DMS79 (cell line): ENCODE measurements at regions not wholly inside any gene's neighbourhood (a gene's known extent, or its start where the extent isn't known, plus 50 kb on each side); places are given as distances from the start of the nearest gene placed in this dataset.
"Not testable (repeated sequence)": the region's sequence is repeated elsewhere in the genome, so short reads cannot be mapped to it uniquely, and the experiment has no call there.

ENCODE experiments used
- DNase-seq: peaks from one replicate; lab custom pipeline; 2025; lab: John Stamatoyannopoulos, UW

- DNase-seq: no peak
Observed at GRCh38 chr4:7141151-7141834, 51.0 kb upstream of the SORCS2 start.

- DNase-seq: no peak
Observed at GRCh38 chr4:7140692-7141069, 51.7 kb upstream of the SORCS2 start.

DNA sequence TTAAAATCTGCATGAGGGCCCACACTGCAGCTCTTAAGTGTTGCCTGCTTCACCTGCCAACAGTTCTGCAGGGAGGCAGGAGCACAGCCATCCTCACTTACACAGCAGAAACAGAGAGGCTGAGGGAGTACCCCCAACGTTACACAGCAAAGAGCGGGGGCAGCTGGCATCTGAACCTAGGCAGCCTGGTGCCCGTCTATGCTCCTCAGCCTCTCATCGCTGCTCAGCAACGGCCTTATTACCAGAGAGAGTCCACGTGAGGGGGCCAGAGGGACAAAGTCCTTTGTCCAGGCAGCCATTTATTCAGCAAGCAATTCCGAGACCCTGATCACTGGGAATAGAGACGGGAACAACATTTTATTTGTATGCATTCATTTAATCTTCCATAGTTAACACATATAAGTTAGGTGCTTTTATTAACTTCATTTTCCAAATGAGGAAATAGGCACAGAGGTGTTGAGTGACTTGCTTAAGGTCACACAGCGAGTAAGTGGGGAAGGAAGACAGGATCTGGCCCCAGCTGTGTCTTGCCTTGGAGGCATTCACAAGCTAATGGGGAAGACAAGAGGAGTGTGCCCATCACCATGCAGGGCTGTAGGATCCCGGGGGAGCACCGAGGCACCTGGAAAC is 52.2 kb upstream of the SORCS2 start:
- no peak for DNase-seq

DNA sequence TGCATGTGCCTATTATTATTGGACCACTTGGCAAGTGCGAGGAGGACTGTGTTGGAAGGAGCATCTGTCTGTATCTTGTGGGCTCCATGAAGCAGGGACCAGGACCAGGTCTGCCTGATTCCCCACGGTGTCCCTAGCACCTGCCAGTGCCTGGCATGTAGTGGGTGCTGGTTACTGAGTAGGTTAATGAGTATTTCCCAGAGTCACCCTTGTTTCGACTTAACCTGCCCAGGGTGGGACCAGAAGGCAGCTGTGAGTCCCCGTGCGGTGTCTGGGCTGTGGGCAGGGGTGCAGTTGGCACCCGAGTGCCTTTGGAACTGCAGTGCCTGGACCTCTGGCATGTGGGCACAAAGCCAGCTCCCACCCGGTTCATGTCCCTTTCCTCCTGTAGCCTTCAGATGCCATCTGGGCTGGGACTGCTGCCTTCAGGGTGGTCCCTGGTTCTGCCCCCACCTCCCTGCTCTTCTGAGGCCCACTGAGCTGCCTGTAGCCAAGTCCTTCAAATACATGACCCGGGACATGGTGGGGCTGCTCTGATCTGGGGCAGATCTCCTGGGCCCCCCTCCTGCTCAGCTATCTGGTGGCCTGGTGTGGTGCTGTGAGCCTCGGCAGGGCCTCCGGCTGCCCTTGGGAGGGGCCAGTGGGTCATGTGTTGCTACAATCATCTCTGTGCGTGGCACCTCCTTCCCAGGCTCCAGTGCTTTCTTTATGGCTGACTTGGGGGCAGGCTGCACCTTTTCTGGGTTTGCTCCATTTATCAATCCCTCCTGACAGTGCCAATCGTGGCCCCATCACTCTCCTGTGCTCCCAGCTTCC is 53.0 kb upstream of the SORCS2 start:
- DNase-seq: no peak

DNA sequence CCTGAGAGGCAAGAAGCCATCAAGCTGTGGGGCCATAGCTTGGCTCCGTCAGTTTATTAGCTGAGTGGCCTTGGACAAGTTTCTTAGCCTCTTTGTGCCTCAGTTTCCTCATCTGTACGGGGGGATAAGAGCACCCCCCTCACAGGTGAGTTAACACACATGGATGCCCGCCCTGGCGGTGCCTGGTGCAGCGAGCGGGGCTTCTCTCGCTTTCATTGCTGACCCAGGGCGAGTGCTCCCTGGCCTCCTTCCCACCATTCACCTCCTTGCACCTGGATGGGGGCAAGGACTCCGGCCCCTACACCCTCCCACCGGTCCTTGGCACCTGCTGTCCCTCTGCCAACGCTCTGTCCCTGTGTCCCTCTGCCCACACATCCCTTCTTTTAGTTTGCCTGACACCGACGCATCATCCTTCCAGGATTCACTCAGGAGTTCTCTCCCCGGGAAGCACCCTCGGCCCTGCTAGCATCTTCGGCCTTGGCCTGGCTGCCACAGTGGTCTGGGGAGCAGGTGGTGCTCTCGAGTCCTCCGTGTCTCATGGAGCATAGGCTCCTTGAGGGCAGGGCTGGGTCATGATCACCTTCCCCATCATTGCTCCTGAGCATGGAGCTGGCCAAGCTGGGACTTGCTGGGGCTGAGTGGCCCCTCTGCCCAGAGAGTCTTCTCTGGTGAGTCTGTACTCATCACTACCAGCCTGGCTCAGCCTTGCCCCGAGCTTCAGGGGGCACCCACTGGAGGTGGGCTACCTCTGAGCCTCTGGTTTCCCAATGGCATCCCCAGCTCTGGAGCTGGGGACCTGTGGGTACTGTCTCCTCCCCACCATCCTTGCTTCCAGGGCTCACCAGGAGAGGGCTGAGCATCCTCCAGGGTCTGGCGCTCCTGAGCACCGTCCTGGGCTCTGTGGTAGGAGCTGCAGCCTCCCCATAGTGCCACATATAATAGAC is 53.8 kb upstream of the SORCS2 start:
- DNase-seq: no peak

- DNase-seq: no peak
Observed at GRCh38 chr4:7137326-7138200, 54.8 kb upstream of the SORCS2 start.

DNA sequence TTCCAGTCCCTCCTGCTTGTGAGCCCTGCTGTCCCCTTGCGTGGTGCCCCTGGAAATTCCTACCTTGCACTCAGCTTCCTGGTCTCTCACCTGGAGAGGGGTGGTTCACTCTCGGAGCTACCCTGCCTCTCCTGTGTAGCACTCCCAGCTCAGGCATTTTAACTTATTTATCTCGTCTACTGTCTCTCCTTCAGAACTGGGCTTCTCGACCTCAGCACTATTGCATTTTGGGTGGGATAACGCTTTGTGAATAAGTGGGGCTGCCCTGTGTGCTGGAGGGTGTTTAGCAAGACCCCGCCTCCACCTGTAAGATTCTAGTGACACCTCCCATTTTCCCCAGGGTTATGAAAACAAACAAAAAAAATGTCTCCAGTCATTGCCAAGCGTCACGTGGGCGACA is 56.0 kb upstream of the SORCS2 start:
- DNase-seq: no peak

GRCh38 chr4:7135389-7135746 is 57.0 kb upstream of the SORCS2 start:
- no peak for DNase-seq

DNA sequence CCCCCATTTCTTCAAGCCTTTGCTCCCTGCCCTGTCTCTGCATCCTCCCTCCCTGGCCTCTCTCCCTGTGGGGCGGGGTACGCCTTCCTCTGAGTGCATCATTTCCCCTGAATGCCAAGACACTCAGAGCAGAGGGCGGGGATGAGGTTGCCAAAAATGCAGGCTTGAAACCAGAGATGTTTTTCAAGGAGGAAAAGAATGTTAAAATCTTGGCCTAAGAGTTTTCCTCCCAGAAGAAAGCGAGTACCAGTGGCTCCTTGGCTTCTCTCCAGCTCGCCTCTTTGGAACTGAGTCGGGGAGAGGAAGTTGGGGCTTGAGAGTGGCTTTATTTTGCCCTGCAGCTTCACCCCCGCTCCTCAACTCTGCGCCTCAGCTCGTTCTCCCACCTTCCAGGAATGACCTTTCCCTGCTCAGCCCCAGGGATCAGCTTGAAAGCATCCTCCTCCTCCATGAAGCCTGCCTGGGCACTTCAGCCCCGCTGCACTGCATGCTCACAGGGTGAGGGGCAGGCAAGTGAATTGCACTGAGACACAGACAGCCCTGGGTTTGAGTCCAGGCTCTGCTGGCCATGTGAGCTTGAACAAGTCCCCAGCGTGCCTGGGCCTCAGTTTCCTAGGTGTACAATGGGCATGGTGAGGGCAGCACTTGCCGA is 57.5 kb upstream of the SORCS2 start:
- peak; percentile 56 for DNase-seq

DNA sequence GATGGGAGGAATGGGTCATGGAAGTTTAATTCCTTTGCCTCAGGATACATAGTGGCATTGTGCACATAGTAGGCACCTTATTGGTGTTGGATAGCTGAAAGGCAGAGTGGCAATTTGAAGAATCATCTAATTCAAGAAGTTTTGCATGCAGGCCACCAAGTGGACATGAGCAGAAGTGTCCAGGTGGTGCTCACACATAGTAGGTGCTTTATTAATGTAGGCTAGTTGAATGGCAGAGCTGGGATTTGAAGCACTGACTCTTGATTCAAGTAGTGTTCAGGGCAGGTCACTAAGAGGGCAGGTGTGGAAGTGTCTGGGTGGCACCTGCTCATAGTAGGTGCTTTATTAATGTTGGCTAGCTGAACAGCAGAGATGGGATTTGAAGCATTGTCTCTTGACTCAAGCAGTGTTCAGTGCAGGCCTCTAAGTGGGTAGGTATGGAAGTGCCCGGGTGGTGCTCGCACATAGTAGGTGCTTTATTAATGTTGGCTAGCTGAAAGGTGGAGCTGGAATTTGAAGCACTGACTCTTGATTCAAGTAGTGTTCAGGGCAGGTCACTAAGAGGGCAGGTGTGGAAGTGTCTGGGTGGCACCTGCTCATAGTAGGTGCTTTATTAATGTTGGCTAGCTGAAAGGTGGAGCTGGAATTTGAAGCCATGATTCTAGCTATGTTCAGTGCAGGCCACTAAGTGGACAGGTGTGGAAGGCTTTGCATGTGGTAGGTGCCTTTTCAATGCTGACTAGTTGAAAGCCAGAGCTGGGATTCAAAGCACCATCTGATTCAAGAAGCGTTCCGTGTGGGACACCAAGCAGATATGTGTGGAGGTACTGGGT is 58.3 kb upstream of the SORCS2 start:
- DNase-seq: not testable (repeated sequence)

- DNase-seq: no peak
Observed at GRCh38 chr4:7132730-7133582, 59.4 kb upstream of the SORCS2 start.

GRCh38 chr4:7132249-7132648 is 60.1 kb upstream of the SORCS2 start:
- no peak for DNase-seq

GRCh38 chr4:7131498-7132031 is 60.8 kb upstream of the SORCS2 start:
- DNase-seq: no peak

DNA sequence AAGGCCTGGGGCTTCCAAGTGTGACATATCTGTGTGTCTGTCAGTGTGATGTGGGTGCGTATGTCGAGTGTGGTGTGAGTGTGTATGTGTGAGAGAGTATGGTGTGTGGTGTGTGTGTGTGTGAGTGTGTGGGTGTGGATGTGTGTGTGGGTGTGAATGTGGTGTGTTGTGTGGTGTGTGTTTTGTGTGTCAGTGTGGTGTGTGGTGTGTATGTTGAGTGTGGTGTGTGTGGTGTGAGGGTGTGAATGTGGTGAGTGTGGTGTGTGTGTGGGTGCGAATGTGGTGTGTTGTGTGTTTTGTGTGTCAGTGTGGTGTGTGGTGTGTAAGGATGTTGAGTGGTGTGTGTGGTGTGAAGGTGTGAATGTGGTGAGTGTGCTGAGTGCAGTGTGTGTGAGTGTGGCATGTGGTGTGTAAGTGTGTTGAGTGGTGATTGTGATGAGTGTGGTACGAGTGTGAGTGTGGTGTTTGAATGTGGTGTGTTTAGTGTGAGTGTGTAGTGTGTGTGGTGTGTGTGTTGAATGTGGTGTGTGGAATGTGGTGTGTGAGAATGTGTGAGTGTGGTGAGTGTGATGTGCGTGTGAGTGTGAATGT is 61.6 kb upstream of the SORCS2 start:
- no peak for DNase-seq

DNA sequence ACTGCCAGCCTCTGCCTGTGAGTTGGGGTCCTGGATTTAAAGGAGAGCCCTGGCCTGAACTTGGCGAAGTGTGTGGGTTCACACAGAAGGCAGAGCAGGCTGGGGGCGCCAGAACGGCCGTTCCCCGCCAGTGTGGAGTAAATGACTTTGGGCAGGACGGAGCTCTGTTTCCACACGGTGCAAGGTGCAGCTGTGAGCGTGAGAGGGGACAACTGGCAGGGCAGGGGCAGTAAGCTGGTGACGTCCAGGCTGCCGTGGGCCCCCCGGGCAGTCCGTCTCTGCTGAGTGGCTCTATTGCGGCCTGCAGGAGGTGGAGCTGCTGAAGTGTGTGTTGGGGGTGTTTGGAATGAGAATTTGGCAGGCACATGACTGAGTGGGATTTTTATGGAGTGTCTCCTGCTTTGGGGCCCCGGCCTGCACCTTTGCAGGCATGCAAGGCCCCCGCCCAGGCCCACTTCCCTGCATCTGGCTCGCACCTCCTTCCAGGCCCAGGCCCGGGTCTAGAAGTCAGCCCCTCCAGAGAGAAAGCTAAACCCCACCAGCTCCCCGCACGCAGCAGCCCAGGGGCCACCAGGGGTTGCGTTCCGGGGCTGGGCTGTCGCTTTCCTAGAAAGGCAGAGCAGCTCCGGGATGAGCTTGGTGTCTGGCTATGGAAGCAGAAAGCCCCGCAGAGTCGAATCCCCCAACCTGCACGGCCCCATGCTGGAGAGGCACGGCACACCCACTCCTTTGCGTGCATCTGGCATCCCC is 62.2 kb upstream of the GRPEL1 start:
- no peak for DNase-seq

DNA sequence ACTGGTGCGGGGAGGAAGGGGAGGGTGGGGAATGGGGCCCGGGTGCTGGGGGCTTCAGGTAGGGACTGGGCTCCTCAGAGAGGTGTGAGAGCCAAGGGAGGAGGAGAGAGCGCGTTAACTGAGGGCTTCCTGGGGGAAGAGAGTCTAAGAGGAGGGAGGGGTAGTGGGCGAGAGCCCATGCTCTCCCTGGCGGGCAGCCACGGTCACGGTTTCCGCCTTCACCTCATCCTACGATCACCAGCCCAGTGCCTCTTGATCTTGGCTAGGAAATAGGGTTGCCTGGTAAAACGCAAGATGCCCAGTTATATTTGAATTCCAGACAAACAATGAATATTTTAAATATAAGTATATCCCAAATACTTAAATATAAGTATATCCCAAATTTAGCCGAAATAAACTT is 60.8 kb upstream of the GRPEL1 start:
- no peak for DNase-seq

- DNase-seq: no peak
Observed at GRCh38 chr4:7128234-7128633, 60.4 kb upstream of the GRPEL1 start.
